H9 (cell line): ENCODE measurements at regions not wholly inside any gene's neighbourhood (a gene's known extent, or its start where the extent isn't known, plus 50 kb on each side); places are given as distances from the start of the nearest gene placed in this dataset.

Experiments
- DNase-seq: peaks from one replicate; pipeline ENCODE4 v3.0.0-alpha.2; 2017
- H2AFZ ChIP-seq: one replicate; pipeline ENCODE4 v1.6.1; 2013; ENCODE audit warnings: mild to moderate bottlenecking, low read length, control low read depth, moderate library complexity
- H2AK5ac ChIP-seq: 2 replicates; pipeline ENCODE4 v1.6.1; 2013; ENCODE audit warnings: low read length, control low read depth, mixed read lengths; ENCODE audit not compliant: insufficient read length
- H2BK120ac ChIP-seq: one replicate; pipeline ENCODE4 v1.6.1; 2013; ENCODE audit warnings: low read depth, mild to moderate bottlenecking, low read length, control low read depth, inconsistent platforms; ENCODE audit not compliant: poor library complexity, severe bottlenecking
- H2BK12ac ChIP-seq: 2 replicates; pipeline ENCODE4 v1.6.1; 2013; ENCODE audit warnings: low read length, control low read depth, mixed read lengths, low read depth; ENCODE audit not compliant: insufficient read length
- H2BK15ac ChIP-seq: 2 replicates; pipeline ENCODE4 v1.6.1; 2013; ENCODE audit warnings: low read depth, low read length, control low read depth
- H2BK20ac ChIP-seq: one replicate; pipeline ENCODE4 v1.6.1; 2013; ENCODE audit warnings: low read depth, mild to moderate bottlenecking, low read length, control low read depth, inconsistent platforms; ENCODE audit not compliant: poor library complexity, severe bottlenecking
- H2BK5ac ChIP-seq: 2 replicates; pipeline ENCODE4 v1.6.1; 2013; ENCODE audit warnings: low read length, control low read depth, mixed read lengths; ENCODE audit not compliant: insufficient read length
- H3K14ac ChIP-seq: 2 replicates; pipeline ENCODE4 v1.6.1; 2013; ENCODE audit warnings: low read length, control low read depth; ENCODE audit not compliant: insufficient read depth
- H3K18ac ChIP-seq: 2 replicates; pipeline ENCODE4 v1.6.1; 2013; ENCODE audit warnings: low read depth, mild to moderate bottlenecking, mixed read lengths, low read length, control low read depth; ENCODE audit not compliant: insufficient read length
- H3K23ac ChIP-seq: 2 replicates; pipeline ENCODE4 v1.6.1; 2013; ENCODE audit warnings: low read length, control low read depth, mixed read lengths, low read depth; ENCODE audit not compliant: insufficient read length
- H3K23me2 ChIP-seq: 2 replicates; pipeline ENCODE4 v1.6.1; 2013; ENCODE audit warnings: low read depth, mild to moderate bottlenecking, mixed read lengths, low read length, control low read depth; ENCODE audit not compliant: insufficient read length, poor library complexity, severe bottlenecking
- H3K27ac ChIP-seq: 2 replicates; pipeline ENCODE4 v1.5.1; 2013; ENCODE audit warnings: low read length, control low read depth, mixed read lengths, low read depth; ENCODE audit not compliant: insufficient read length
- H3K27me3 ChIP-seq: 2 replicates; pipeline ENCODE4 v1.6.1; 2013; ENCODE audit warnings: low read length, control low read depth, inconsistent platforms; ENCODE audit not compliant: insufficient read depth
- H3K4ac ChIP-seq: 2 replicates; pipeline ENCODE4 v1.6.1; 2013; ENCODE audit warnings: low read depth, mild to moderate bottlenecking, control low read depth, inconsistent platforms, low read length, moderate library complexity
- H3K4me1 ChIP-seq: 2 replicates; pipeline ENCODE4 v1.6.1; 2013; ENCODE audit warnings: low read length, control low read depth, inconsistent platforms; ENCODE audit not compliant: insufficient read depth
- H3K4me2 ChIP-seq: 2 replicates; pipeline ENCODE4 v1.6.1; 2013; ENCODE audit warnings: low read length, control low read depth, mixed read lengths; ENCODE audit not compliant: insufficient read length, insufficient read depth
- H3K56ac ChIP-seq: 2 replicates; pipeline ENCODE4 v1.6.1; 2013; ENCODE audit warnings: low read depth, mild to moderate bottlenecking, mixed read lengths, low read length, control low read depth; ENCODE audit not compliant: insufficient read length
- H3K79me1 ChIP-seq: 2 replicates; pipeline ENCODE4 v1.6.1; 2013; ENCODE audit warnings: low read depth, mild to moderate bottlenecking, moderate library complexity, low read length, control low read depth, inconsistent platforms; ENCODE audit not compliant: insufficient read depth, poor library complexity, severe bottlenecking
- H3K79me2 ChIP-seq: 2 replicates; pipeline ENCODE4 v1.6.1; 2013; ENCODE audit warnings: low read length, control low read depth, inconsistent platforms; ENCODE audit not compliant: insufficient read depth
- H3K9ac ChIP-seq: 2 replicates; pipeline ENCODE4 v1.6.1; 2013; ENCODE audit warnings: low read length, control low read depth, mixed read lengths; ENCODE audit not compliant: insufficient read length; ENCODE audit errors: extremely low read depth
- H3K9me3 ChIP-seq: one replicate; pipeline ENCODE4 v1.6.1; 2013; ENCODE audit warnings: low read depth, low read length, inconsistent platforms; ENCODE audit not compliant: control insufficient read depth
- H3T11ph ChIP-seq: one replicate; pipeline ENCODE4 v1.6.1; 2013; ENCODE audit warnings: mild to moderate bottlenecking, low read length, control low read depth, inconsistent platforms
- H4K20me1 ChIP-seq: one replicate; pipeline ENCODE4 v1.6.1; 2013; ENCODE audit not compliant: control insufficient read depth, insufficient read length, insufficient read depth
- H4K5ac ChIP-seq: 2 replicates; pipeline ENCODE4 v1.6.1; 2013; ENCODE audit warnings: low read depth, mild to moderate bottlenecking, mixed read lengths, low read length, control low read depth; ENCODE audit not compliant: insufficient read length
- H4K8ac ChIP-seq: replicated peaks from 2 replicates; pipeline ENCODE4 v1.6.1; 2013; ENCODE audit warnings: low read length, control low read depth, mixed read lengths, low read depth; ENCODE audit not compliant: insufficient read length
- H4K91ac ChIP-seq: 2 replicates; pipeline ENCODE4 v1.6.1; 2013; ENCODE audit warnings: low read depth, mild to moderate bottlenecking, moderate library complexity, mixed read lengths, low read length, control low read depth; ENCODE audit not compliant: insufficient read length
- H3K27ac Mint-ChIP-seq, 3 experiments: 2 replicates in 2 of 3; 3 replicates in 1 of 3; pipeline ENCODE4 v1.8.0; 2020 to 2021; ENCODE audit warnings: mixed read lengths in 3 of 3, mild to moderate bottlenecking in 1 of 3, moderate library complexity in 1 of 3
- H3K27me3 Mint-ChIP-seq: 2 replicates; pipeline ENCODE4 v1.8.0; 2021; ENCODE audit warnings: low read depth, mild to moderate bottlenecking, moderate library complexity, mixed read lengths
- H3K36me3 Mint-ChIP-seq, 3 experiments: 2 replicates in 2 of 3; 3 replicates in 1 of 3; pipeline ENCODE4 v1.8.0; 2020 to 2021; ENCODE audit warnings: low read depth in 3 of 3, mixed read lengths in 3 of 3; ENCODE audit not compliant: insufficient read depth in 1 of 3
- H3K4me1 Mint-ChIP-seq, 2 experiments: 2 replicates each; pipeline ENCODE4 v1.8.0; 2020; ENCODE audit warnings: mixed read lengths in 2 of 2
- H3K4me3 Mint-ChIP-seq, 2 experiments: 2 replicates in 1 of 2; 3 replicates in 1 of 2; pipeline ENCODE4 v1.8.0; 2020 to 2021; ENCODE audit warnings: mild to moderate bottlenecking in 2 of 2, mixed read lengths in 2 of 2, moderate library complexity in 1 of 2
- H3K9me3 Mint-ChIP-seq, 2 experiments: 2 replicates in 1 of 2; 3 replicates in 1 of 2; pipeline ENCODE4 v1.8.0; 2020; ENCODE audit warnings: mild to moderate bottlenecking in 2 of 2, mixed read lengths in 2 of 2, moderate library complexity in 1 of 2
- CTCF ChIP-seq: fragments of 200-600 bp; sonication (generic); conservative IDR thresholded peaks from 3 replicates; pipeline ENCODE4 v1.8.0; 2021; ENCODE audit warnings: antibody characterized with exemption, mild to moderate bottlenecking
- WGBS: extraction: QIAGEN DNeasy Blood & Tissue Kit; methylation state at CpG from one replicate; pipeline ENCODE4 v1.1.7; 2013; ENCODE audit warnings: missing lambda C conversion rate, low lambda C conversion rate, mixed read lengths; ENCODE audit not compliant: insufficient read length; ENCODE audit errors: extremely low coverage; 5-methylcytosine and 5-hydroxymethylcytosine counted together

DNA sequence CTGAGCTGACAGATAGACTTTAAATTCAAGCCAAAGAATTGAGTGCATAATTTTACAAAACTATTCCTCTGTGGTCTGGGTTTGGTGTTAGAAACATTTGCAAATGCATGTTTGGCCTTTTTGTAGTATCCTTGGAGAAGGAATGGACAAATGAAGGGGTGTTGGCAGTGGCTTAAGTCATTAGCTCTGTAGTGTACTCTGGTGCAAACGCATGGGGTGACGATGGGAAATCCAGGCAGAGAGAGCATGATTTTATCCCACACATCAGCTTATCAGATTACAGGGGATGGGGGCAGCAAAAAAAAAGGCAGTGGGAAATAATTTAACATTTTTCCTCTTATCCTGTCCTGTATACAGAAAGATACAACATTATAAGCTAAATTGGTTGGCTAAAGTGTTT, 320.6 kb downstream of the ZNF516 start:
- Histone ChIP-seq H2AK5ac (no peak overlapping the region), H2BK20ac (no peak overlapping the region), H3K27ac (no peak overlapping the region), H2AFZ (no peak overlapping the region), H3K14ac (no peak overlapping the region), H4K5ac (no peak overlapping the region), H3K27me3 (no peaks in the 10 kb centered on the region), H3K18ac (no peak overlapping the region), H4K8ac (no peak overlapping the region), H2BK12ac (no peak overlapping the region), H3K56ac (no peak overlapping the region), H3K79me2 (no peaks in the 10 kb centered on the region), H2BK5ac (no peak overlapping the region), H2BK15ac (no peak overlapping the region), H4K91ac (no peak overlapping the region), H3K79me1 (no peaks in the 10 kb centered on the region), H3T11ph (no peak overlapping the region), H3K23me2 (no peaks in the 10 kb centered on the region), H3K4me2 (no peak overlapping the region), H3K23ac (no peak overlapping the region), H3K9ac (no peak overlapping the region), H3K9me3 (no peaks in the 10 kb centered on the region), H3K4me1 (no peaks in the 10 kb centered on the region), H4K20me1 (no peaks in the 10 kb centered on the region), H2BK120ac (no peak overlapping the region), H3K4ac (no peak overlapping the region)
- no peak for TF ChIP-seq CTCF
- H3K9me3 Mint-ChIP-seq: no peaks in the 10 kb centered on the region
- no peak overlapping the region for H3K4me3 Mint-ChIP-seq
- no peaks in the 10 kb centered on the region for H3K36me3 Mint-ChIP-seq
- peaks cover 3 to 5% of the 10 kb centered on the region in 2 experiments; a peak in 3 of 4 replicates for H3K4me1 Mint-ChIP-seq
- no peak for DNase-seq
- H3K27ac Mint-ChIP-seq: no peak overlapping the region
- no CpG with 5 or more reads among the region's 2 CpGs for WGBS
- H3K27me3 Mint-ChIP-seq: no peaks in the 10 kb centered on the region
